Spleen (tissue), 11 donors: ENCODE measurements at regions not wholly inside any gene's neighbourhood (a gene's known extent, or its start where the extent isn't known, plus 50 kb on each side); places are given as distances from the start of the nearest gene placed in this dataset.
A peak's percentile ranks its signal among the peaks of the same experiment; 100 is the strongest.

Source experiments
- DNase-seq: peaks from one replicate; pipeline ENCODE4 v3.0.0-alpha.2; 2020
- H3K27ac ChIP-seq, 8 donors: fragments of 200-600 bp; sonication (generic) in 7 of 8; 1 replicate in 4 of 8; 2 replicates in 4 of 8; pipeline versions ENCODE4 v1.5.0 to v1.8.0; 2016 to 2021; ENCODE audit warnings: inconsistent platforms in 4 of 8, mild to moderate bottlenecking in 4 of 8, moderate library complexity in 1 of 8
- H3K27me3 ChIP-seq, 7 donors: fragments of 200-600 bp; sonication (generic) in 6 of 7; replicated peaks in 1 of 7; 1 replicate in 4 of 7; 2 replicates in 3 of 7; pipeline versions ENCODE4 v1.5.0 to v1.8.0; 2016 to 2021; ENCODE audit warnings: inconsistent platforms in 3 of 7, mild to moderate bottlenecking in 1 of 7
- H3K36me3 ChIP-seq, 6 donors: fragments of 200-600 bp; sonication (generic) in 5 of 6; 1 replicate in 4 of 6; 2 replicates in 2 of 6; pipeline versions ENCODE4 v1.5.0 to v1.8.0; 2016 to 2021; ENCODE audit warnings: inconsistent platforms in 2 of 6
- H3K4me1 ChIP-seq, 6 donors: fragments of 200-600 bp; sonication (generic) in 5 of 6; 1 replicate in 3 of 6; 2 replicates in 3 of 6; pipeline versions ENCODE4 v1.5.0 to v1.8.0; 2016 to 2021; ENCODE audit warnings: inconsistent platforms in 3 of 6
- H3K4me3 ChIP-seq, 8 donors: fragments of 200-600 bp; sonication (generic) in 7 of 8; 1 replicate in 4 of 8; 2 replicates in 4 of 8; pipeline versions ENCODE4 v1.5.0 to v1.8.0; 2016 to 2021; ENCODE audit warnings: inconsistent platforms in 4 of 8, mild to moderate bottlenecking in 4 of 8, moderate library complexity in 2 of 8
- H3K9me3 ChIP-seq, 8 donors: fragments of 200-600 bp; sonication (generic) in 7 of 8; 1 replicate in 4 of 8; 2 replicates in 4 of 8; pipeline versions ENCODE4 v1.5.0 to v1.8.0; 2016 to 2021; ENCODE audit warnings: inconsistent platforms in 4 of 8
- CTCF ChIP-seq, 11 experiments: fragments of 200-600 bp in 7 of 11; fragments of 450-650 bp in 4 of 11; sonication (generic) in 4 of 11; IDR thresholded peaks in 8 of 11; conservative IDR thresholded peaks in 3 of 11; 1 replicate in 7 of 11; 2 replicates in 4 of 11; pipeline versions ENCODE4 v1.4.0 to v1.8.0; 2016 to 2021; ENCODE audit warnings: antibody characterized with exemption in 11 of 11, inconsistent platforms in 4 of 11, mild to moderate bottlenecking in 1 of 11
- POLR2A ChIP-seq, 3 donors: fragments of 450-650 bp; IDR thresholded peaks; one replicate each; pipeline ENCODE4 v1.5.1; 2017; ENCODE audit warnings: antibody characterized with exemption in 3 of 3, mild to moderate bottlenecking in 1 of 3
- POLR2AphosphoS5 ChIP-seq, 3 donors: sonication (generic); formaldehyde crosslinking; IDR thresholded peaks; one replicate each; pipeline ENCODE4 v1.5.1; 2017; ENCODE audit warnings: antibody characterized with exemption in 3 of 3
- WGBS, 5 donors: extraction: QIAGEN DNeasy Blood & Tissue Kit in 3 of 5; methylation state at CpG; one replicate each; pipeline versions ENCODE4 v1.1.5 to v1.1.7; 2013 to 2018; 5-methylcytosine and 5-hydroxymethylcytosine counted together
- intact Hi-C: fragments of 100-400 bp; cut with DNase I; formaldehyde crosslinking; loops from one replicate; pipeline ENCODE4 v1.15.0; 2023; ENCODE audit warnings: low total_unique reads
- donor health status: healthy with polysubstance abuse.
- donor health status: DM: no; HTN: no; CAD: no; lungs with moderate emphysema.
- donor health status: DM: no; HTN: no; CAD: no.
- donor health status: Bipolar disorder and iron deficiency.
- donor health status: healthy.
- donor health status: DM: no; HTN: no; CAD: no.
- donor health status: DM: yes; HTN: yes; CAD: no.

- Histone ChIP-seq H3K27me3 (peaks cover 0 to 50% (median 0%) of the 10 kb centered on the region in 7 donors), H3K4me1 (no peaks in the 10 kb centered on the region), H3K4me3 (no peak overlapping the region), H3K36me3 (no peaks in the 10 kb centered on the region), H3K9me3 (no peaks in the 10 kb centered on the region), H3K27ac (no peak overlapping the region)
- 89 to 93% (median 90%) methylated on average over 17 to 25 of the region's 25 CpGs for WGBS, 5 donors
- DNase-seq = peak; percentile 62
- intact Hi-C loops = no loop called here
- TF ChIP-seq POLR2A (IDR thresholded peaks at IDR 0.05) (no peak), CTCF (IDR thresholded peaks at IDR 0.05 in 8 of 11, conservative IDR thresholded peaks at IDR 0.05 in 3 of 11) (no peak), POLR2AphosphoS5 (IDR thresholded peaks at IDR 0.05) (no peak)
Observed at GRCh38 chr18:79607361-79607952, 72.1 kb upstream of the CTDP1 start.

- 72 to 95% (median 88%) methylated on average over 9 of the region's 9 CpGs for WGBS, 5 donors
- Histone ChIP-seq H3K9me3 (no peaks in the 10 kb centered on the region), H3K4me1 (no peaks in the 10 kb centered on the region), H3K27me3 (peaks cover 0 to 44% (median 0%) of the 10 kb centered on the region in 7 donors), H3K4me3 (no peak overlapping the region), H3K36me3 (no peaks in the 10 kb centered on the region), H3K27ac (no peak overlapping the region)
- peak; percentile 58 for DNase-seq
- TF ChIP-seq CTCF (IDR thresholded peaks at IDR 0.05 in 8 of 11, conservative IDR thresholded peaks at IDR 0.05 in 3 of 11) = no peak
- TF ChIP-seq POLR2A (IDR thresholded peaks at IDR 0.05) = no peak
- TF ChIP-seq POLR2AphosphoS5 (IDR thresholded peaks at IDR 0.05) = no peak
- intact Hi-C loops = no loop called here
Observed at GRCh38 chr18:79608069-79608468, 71.5 kb upstream of the CTDP1 start.

- H3K27me3 ChIP-seq = peaks cover 0 to 40% (median 0%) of the 10 kb centered on the region in 7 donors
- no peaks in the 10 kb centered on the region for H3K36me3 ChIP-seq
- no peak overlapping the region for H3K4me3 ChIP-seq
- no peaks in the 10 kb centered on the region for H3K4me1 ChIP-seq
- H3K27ac ChIP-seq = no peak overlapping the region
- H3K9me3 ChIP-seq = no peaks in the 10 kb centered on the region
- intact Hi-C loops = no loop called here
- TF ChIP-seq CTCF (IDR thresholded peaks at IDR 0.05 in 8 of 11, conservative IDR thresholded peaks at IDR 0.05 in 3 of 11) (no peak), POLR2AphosphoS5 (IDR thresholded peaks at IDR 0.05) (no peak), POLR2A (IDR thresholded peaks at IDR 0.05) (no peak)
- 82 to 88% (median 85%) methylated on average over 16 to 18 of the region's 18 CpGs for WGBS, 5 donors
- peak; percentile 38 for DNase-seq
Observed at GRCh38 chr18:79608535-79608934, 71.1 kb upstream of the CTDP1 start.

DNA sequence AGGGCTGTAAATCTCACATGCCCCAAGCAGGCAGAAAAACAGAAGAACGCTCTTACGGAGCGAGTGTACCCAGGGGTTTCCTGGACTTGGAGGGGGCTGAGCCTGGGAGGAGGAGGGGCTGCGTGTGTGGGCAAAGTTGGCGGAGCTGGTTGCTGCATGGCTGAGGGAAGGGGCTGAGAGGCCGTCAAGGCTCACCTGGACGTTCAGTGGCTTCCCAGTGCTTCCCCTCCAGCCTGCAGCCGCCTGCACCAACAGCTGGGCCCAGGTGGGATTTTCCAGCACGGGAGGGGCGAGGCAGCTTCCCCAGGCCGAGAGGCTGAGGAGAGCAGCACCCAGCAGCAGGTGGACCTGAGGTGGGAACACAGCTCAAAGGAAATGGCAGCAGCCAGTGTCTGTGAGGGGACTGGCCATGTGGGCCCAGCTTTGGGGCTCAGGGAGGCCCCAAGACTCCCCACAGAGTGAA is 70.6 kb upstream of the CTDP1 start:
- no peaks in the 10 kb centered on the region for H3K9me3 ChIP-seq
- peak; percentile 37 for DNase-seq
- H3K36me3 ChIP-seq = no peaks in the 10 kb centered on the region
- intact Hi-C loops = no loop called here
- no peak overlapping the region for H3K4me3 ChIP-seq
- WGBS, 5 donors = 40 to 62% (median 52%) methylated on average over 11 of the region's 11 CpGs
- no peaks in the 10 kb centered on the region for H3K4me1 ChIP-seq
- no peak overlapping the region for H3K27ac ChIP-seq
- TF ChIP-seq POLR2AphosphoS5 (IDR thresholded peaks at IDR 0.05) = no peak
- no peak for TF ChIP-seq CTCF (IDR thresholded peaks at IDR 0.05 in 8 of 11, conservative IDR thresholded peaks at IDR 0.05 in 3 of 11)
- no peak for TF ChIP-seq POLR2A (IDR thresholded peaks at IDR 0.05)
- peaks cover 0 to 35% (median 0%) of the 10 kb centered on the region in 7 donors for H3K27me3 ChIP-seq
